DND-41 (cell line): ENCODE measurements at regions not wholly inside any gene's neighbourhood (a gene's known extent, or its start where the extent isn't known, plus 50 kb on each side); places are given as distances from the start of the nearest gene placed in this dataset.

Experiments
- ATAC-seq: fragments of 200-7000 bp; cut with Tn5 transposase; 3 replicates; pipeline ENCODE4 v1.9.1; 2021; ENCODE audit warnings: low read depth; ENCODE audit not compliant: insufficient read depth
- DNase-seq: peaks from one replicate; pipeline ENCODE4 v3.0.0-alpha.2; 2020
- H2AFZ ChIP-seq: 2 replicates; pipeline ENCODE4 v1.6.0; 2012; ENCODE audit warnings: low read depth, low read length
- H3K27ac ChIP-seq: 2 replicates; pipeline ENCODE4 v1.5.1; 2012; ENCODE audit warnings: low read length, inconsistent platforms
- H3K27me3 ChIP-seq: fragments of 200-600 bp; sonication (generic); 2 replicates; pipeline ENCODE4 v1.6.0; 2012; ENCODE audit warnings: low read length, mild to moderate bottlenecking, inconsistent platforms; ENCODE audit not compliant: insufficient read depth, poor library complexity
- H3K36me3 ChIP-seq: 2 replicates; pipeline ENCODE4 v1.5.1; 2012; ENCODE audit warnings: low read length, inconsistent platforms; ENCODE audit not compliant: insufficient read depth
- H3K4me1 ChIP-seq: 2 replicates; pipeline ENCODE4 v1.5.1; 2012; ENCODE audit warnings: mild to moderate bottlenecking, low read length; ENCODE audit not compliant: insufficient read depth
- H3K4me2 ChIP-seq: 2 replicates; pipeline ENCODE4 v1.6.0; 2012; ENCODE audit warnings: mild to moderate bottlenecking, moderate library complexity, low read length, inconsistent platforms; ENCODE audit not compliant: insufficient read depth
- H3K4me3 ChIP-seq, 2 experiments: fragments of 200-600 bp in 1 of 2; shearing (Covaris generic) in 1 of 2; 2 replicates each; pipeline ENCODE4 v1.5.1; 2012 to 2016; ENCODE audit warnings: inconsistent platforms in 2 of 2, low read length in 2 of 2, mild to moderate bottlenecking in 2 of 2, low read depth in 1 of 2, moderate library complexity in 1 of 2
- H3K79me2 ChIP-seq: 2 replicates; pipeline ENCODE4 v1.6.0; 2012; ENCODE audit warnings: low read length, inconsistent platforms; ENCODE audit not compliant: insufficient read depth
- H3K9ac ChIP-seq: 2 replicates; pipeline ENCODE4 v1.6.0; 2012; ENCODE audit warnings: low read depth, mild to moderate bottlenecking, inconsistent platforms, low read length, moderate library complexity
- H3K9me3 ChIP-seq: 2 replicates; pipeline ENCODE4 v1.5.1; 2012; ENCODE audit warnings: low read length, moderate library complexity, mild to moderate bottlenecking, inconsistent platforms; ENCODE audit not compliant: insufficient read depth, severe bottlenecking
- H4K20me1 ChIP-seq: 2 replicates; pipeline ENCODE4 v1.6.0; 2012; ENCODE audit warnings: low read length; ENCODE audit not compliant: insufficient read depth
- EZH2 ChIP-seq: IDR thresholded peaks from 3 replicates; pipeline ENCODE4 v1.6.1; 2012; ENCODE audit warnings: borderline replicate concordance, low read depth, mild to moderate bottlenecking, moderate library complexity, low read length, inconsistent platforms; ENCODE audit not compliant: severe bottlenecking
- TF ChIP-seq, protein P1 (sequence below): IDR thresholded peaks from 2 replicates; pipeline ENCODE4 v1.5.1; 2012; ENCODE audit warnings: borderline replicate concordance, low read length, moderate library complexity, mild to moderate bottlenecking; ENCODE audit not compliant: poor library complexity, severe bottlenecking; ENCODE audit errors: extremely low read depth

DNA sequence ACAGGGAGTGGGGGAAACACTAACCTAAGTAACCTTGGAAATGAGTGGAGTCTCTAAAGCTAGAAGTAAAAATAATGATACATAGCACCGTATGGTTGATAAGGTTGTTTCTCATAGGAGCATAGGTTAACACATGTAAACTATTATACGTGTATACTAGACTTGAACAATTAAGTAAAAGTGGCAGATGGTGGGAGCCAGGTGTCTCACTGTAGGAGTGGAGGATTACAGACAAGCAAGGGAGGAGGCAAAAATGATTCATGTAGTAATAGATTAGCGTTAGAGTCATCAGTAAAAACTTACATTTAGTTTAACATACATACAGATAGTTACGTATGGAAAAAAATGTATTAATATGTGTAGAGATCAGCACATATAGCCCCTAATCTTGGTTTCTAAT is 138.4 kb upstream of the DSCAM start:
- H3K27ac ChIP-seq: no peak overlapping the region
- no peak overlapping the region for H3K4me3 ChIP-seq
- no peak overlapping the region for H3K4me2 ChIP-seq
- TF ChIP-seq EZH2: no peak
- TF ChIP-seq, protein P1, sequence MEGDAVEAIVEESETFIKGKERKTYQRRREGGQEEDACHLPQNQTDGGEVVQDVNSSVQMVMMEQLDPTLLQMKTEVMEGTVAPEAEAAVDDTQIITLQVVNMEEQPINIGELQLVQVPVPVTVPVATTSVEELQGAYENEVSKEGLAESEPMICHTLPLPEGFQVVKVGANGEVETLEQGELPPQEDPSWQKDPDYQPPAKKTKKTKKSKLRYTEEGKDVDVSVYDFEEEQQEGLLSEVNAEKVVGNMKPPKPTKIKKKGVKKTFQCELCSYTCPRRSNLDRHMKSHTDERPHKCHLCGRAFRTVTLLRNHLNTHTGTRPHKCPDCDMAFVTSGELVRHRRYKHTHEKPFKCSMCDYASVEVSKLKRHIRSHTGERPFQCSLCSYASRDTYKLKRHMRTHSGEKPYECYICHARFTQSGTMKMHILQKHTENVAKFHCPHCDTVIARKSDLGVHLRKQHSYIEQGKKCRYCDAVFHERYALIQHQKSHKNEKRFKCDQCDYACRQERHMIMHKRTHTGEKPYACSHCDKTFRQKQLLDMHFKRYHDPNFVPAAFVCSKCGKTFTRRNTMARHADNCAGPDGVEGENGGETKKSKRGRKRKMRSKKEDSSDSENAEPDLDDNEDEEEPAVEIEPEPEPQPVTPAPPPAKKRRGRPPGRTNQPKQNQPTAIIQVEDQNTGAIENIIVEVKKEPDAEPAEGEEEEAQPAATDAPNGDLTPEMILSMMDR: no peak
- no peak overlapping the region for H3K9ac ChIP-seq
- no peaks in the 10 kb centered on the region for H3K79me2 ChIP-seq
- no peaks in the 10 kb centered on the region for H3K27me3 ChIP-seq
- no peaks in the 10 kb centered on the region for H4K20me1 ChIP-seq
- no peaks in the 10 kb centered on the region for H3K4me1 ChIP-seq
- H2AFZ ChIP-seq: no peak overlapping the region
- H3K36me3 ChIP-seq: no peaks in the 10 kb centered on the region
- DNase-seq (no peak), ATAC-seq (no peak)
- H3K9me3 ChIP-seq: peaks cover 2% of the 10 kb centered on the region

DNA sequence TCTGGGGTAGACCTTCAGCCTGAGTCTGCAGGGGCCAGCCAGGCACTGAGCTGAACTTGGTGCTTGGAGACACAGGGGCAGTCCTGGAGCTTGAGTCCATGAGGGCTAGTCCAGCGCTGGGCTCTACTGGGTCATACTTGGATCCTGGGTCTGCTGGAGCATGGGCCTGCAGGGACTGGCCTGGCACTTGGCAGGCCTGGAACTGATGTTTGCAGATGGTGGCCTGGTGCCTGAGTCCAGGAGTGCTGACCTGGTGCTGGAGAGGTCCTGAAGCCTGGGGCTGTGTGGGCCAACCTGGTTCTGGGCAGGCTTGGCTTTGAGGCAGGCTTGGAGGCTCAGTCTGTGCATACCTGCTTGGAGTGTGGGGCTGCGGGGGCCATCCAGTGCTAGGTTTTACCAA is 143.4 kb upstream of the DSCAM start:
- Histone ChIP-seq H3K4me2 (no peak overlapping the region), H3K36me3 (no peaks in the 10 kb centered on the region), H3K4me1 (no peaks in the 10 kb centered on the region), H3K27me3 (no peaks in the 10 kb centered on the region), H4K20me1 (no peaks in the 10 kb centered on the region; the same call in 1 of the 2 replicates), H3K9ac (no peak overlapping the region), H3K79me2 (no peaks in the 10 kb centered on the region), H3K9me3 (no peaks in the 10 kb centered on the region), H3K27ac (no peak overlapping the region), H2AFZ (no peak overlapping the region), H3K4me3 (no peak overlapping the region)
- TF ChIP-seq EZH2: no peak
- TF ChIP-seq, protein P1: no peak
- no peak for DNase-seq
- no peak for ATAC-seq

DNA sequence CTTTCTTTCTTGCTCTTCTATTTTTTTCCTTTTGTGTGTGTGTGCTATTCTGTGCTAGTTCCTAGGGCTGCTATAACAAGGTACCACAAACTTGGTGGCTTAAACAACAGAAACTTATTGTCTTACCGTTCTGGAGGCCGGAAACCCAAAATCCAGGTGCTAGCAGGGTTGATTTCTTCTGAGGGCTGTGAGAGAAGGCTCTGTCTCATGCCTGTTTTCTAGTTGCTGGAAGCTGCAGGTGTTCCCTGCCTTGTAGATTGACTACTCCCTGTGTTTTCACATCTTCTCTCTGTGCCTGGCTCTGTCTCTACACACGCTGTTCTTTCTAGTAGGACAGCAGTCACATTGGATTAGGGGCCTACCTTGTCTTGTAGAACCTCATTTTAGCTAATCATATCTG is 150.9 kb upstream of the DSCAM start:
- Histone ChIP-seq H3K36me3 (no peaks in the 10 kb centered on the region), H2AFZ (no peak overlapping the region), H3K9ac (no peak overlapping the region), H3K27ac (no peak overlapping the region), H3K27me3 (no peaks in the 10 kb centered on the region), H3K79me2 (no peaks in the 10 kb centered on the region), H3K4me3 (no peak overlapping the region), H4K20me1 (no peaks in the 10 kb centered on the region; the same call in 1 of the 2 replicates), H3K4me1 (no peaks in the 10 kb centered on the region), H3K4me2 (no peak overlapping the region), H3K9me3 (no peaks in the 10 kb centered on the region)
- DNase-seq (no peak), ATAC-seq (no peak)
- TF ChIP-seq, protein P1: no peak
- TF ChIP-seq EZH2: no peak

DNA sequence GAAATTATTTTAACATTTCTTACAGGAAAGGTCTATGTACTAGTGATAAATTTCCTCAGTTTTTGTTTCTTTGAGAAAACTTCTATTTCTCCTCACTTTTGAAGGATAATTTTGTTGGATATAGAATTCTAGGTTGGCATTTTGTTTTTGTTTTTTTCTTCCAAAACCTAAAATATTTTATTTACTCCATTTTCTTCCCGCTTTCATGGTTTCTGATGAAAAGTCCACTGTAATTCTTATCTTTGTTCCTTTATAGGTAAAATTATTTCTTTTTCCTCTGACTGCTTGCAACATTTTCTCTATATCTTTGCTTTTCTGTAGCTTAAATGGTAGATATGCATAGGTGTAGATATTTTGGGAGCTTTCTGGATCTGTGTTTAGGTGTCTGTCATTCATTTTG is 153.9 kb upstream of the DSCAM start:
- DNase-seq: no peak
- no peak overlapping the region for H2AFZ ChIP-seq

More for the DNA sequence above, 153.9 kb upstream of the DSCAM start:
- H3K4me1 ChIP-seq: no peaks in the 10 kb centered on the region
- no peaks in the 10 kb centered on the region for H3K9me3 ChIP-seq
- H3K27ac ChIP-seq: no peak overlapping the region
- no peaks in the 10 kb centered on the region for H3K27me3 ChIP-seq
- H3K9ac ChIP-seq: no peak overlapping the region
- ATAC-seq: no peak
- H3K79me2 ChIP-seq: no peaks in the 10 kb centered on the region
- H3K4me2 ChIP-seq: no peak overlapping the region
- H3K36me3 ChIP-seq: no peaks in the 10 kb centered on the region
- TF ChIP-seq, protein P1: no peak
- TF ChIP-seq EZH2: no peak
- no peaks in the 10 kb centered on the region for H4K20me1 ChIP-seq
- no peak overlapping the region for H3K4me3 ChIP-seq
